Psoas muscle (tissue), 7 donors: ENCODE measurements at regions not wholly inside any gene's neighbourhood (a gene's known extent, or its start where the extent isn't known, plus 50 kb on each side); places are given as distances from the start of the nearest gene placed in this dataset.

Source experiments
- ATAC-seq, 4 donors: fragments of 200-7000 bp; cut with Tn5 transposase; one replicate each; pipeline ENCODE4 v1.9.1; 2020; ENCODE audit warnings: moderate library complexity in 3 of 4, mild to moderate bottlenecking in 2 of 4
- DNase-seq, 2 donors: peaks; one replicate each; pipeline ENCODE4 v3.0.0-alpha.2; 2020
- H3K27ac ChIP-seq: fragments of 200-600 bp; one replicate; pipeline ENCODE4 v1.8.0; 2022
- H3K27me3 ChIP-seq, 3 donors: fragments of 200-600 bp in 1 of 3; one replicate each; pipeline versions ENCODE4 v1.6.1 to v1.8.0; 2013 to 2022; ENCODE audit warnings: low read length in 2 of 3, mild to moderate bottlenecking in 2 of 3, moderate library complexity in 1 of 3; ENCODE audit not compliant: insufficient read depth in 3 of 3
- H3K36me3 ChIP-seq, 2 donors: fragments of 200-600 bp in 1 of 2; one replicate each; pipeline versions ENCODE4 v1.6.1 to v1.8.0; 2013 to 2022; ENCODE audit warnings: low read depth in 1 of 2, mild to moderate bottlenecking in 1 of 2, moderate library complexity in 1 of 2; ENCODE audit not compliant: insufficient read depth in 1 of 2
- H3K4me1 ChIP-seq: fragments of 200-600 bp; one replicate; pipeline ENCODE4 v1.8.0; 2022
- H3K4me3 ChIP-seq: fragments of 200-600 bp; one replicate; pipeline ENCODE4 v1.8.0; 2022; ENCODE audit warnings: mild to moderate bottlenecking
- H3K9me3 ChIP-seq: fragments of 200-600 bp; one replicate; pipeline ENCODE4 v1.8.0; 2022
- CTCF ChIP-seq: fragments of 200-600 bp; IDR thresholded peaks from one replicate; pipeline ENCODE4 v1.8.0; 2022; ENCODE audit warnings: antibody characterized with exemption
- WGBS, 3 donors: extraction: QIAGEN DNeasy Blood & Tissue Kit; methylation state at CpG; one replicate each; pipeline versions ENCODE4 v1.1.6 to v1.1.7; 2013; 5-methylcytosine and 5-hydroxymethylcytosine counted together
- intact Hi-C, 2 donors: fragments of 100-400 bp; cut with DNase I; formaldehyde crosslinking; loops; one replicate each; pipeline versions ENCODE4 v1.11.0 to v1.14.2; 2022
- donor health status: healthy with polysubstance abuse.
- donor health status: DM: no; HTN: no; CAD: no; lungs with moderate emphysema.
- donor health status: Bipolar disorder and iron deficiency.
- donor health status: healthy.
- donor health status: DM: yes; HTN: yes; CAD: no.
- donor health status: DM: no; HTN: no; CAD: no.
- donor health status: DM: yes; HTN: yes; CAD: no.

DNA sequence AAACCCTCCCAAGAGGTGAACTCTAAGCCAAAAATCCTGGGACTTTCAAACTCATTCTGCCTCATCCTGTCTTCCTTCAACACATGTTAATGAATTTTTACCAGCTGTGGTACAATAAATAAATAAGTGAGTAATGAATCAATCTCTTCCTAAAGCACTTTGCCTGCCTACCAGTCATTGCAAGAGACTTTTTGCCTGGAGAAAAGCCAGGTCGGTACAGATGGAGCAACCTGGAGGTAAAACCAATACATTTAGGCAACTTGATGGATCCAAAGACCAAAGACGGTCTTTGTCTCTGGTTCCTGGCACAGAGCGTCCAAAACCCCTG, 324.2 kb downstream of the PMP22 start:
- no peak for TF ChIP-seq CTCF
- no peaks in the 10 kb centered on the region for H3K4me1 ChIP-seq
- peaks cover 0 to 4% (median 0%) of the 10 kb centered on the region in 3 donors for H3K27me3 ChIP-seq
- WGBS, 3 donors: 80 to 91% (median 84%) methylated on average over 3 of the region's 3 CpGs
- DNase-seq (no peak), ATAC-seq (no peak)
- H3K9me3 ChIP-seq: no peaks in the 10 kb centered on the region
- intact Hi-C loops: no loop called here
- H3K4me3 ChIP-seq: no peak overlapping the region
- H3K27ac ChIP-seq: no peak overlapping the region
- H3K36me3 ChIP-seq: no peaks in the 10 kb centered on the region

DNA sequence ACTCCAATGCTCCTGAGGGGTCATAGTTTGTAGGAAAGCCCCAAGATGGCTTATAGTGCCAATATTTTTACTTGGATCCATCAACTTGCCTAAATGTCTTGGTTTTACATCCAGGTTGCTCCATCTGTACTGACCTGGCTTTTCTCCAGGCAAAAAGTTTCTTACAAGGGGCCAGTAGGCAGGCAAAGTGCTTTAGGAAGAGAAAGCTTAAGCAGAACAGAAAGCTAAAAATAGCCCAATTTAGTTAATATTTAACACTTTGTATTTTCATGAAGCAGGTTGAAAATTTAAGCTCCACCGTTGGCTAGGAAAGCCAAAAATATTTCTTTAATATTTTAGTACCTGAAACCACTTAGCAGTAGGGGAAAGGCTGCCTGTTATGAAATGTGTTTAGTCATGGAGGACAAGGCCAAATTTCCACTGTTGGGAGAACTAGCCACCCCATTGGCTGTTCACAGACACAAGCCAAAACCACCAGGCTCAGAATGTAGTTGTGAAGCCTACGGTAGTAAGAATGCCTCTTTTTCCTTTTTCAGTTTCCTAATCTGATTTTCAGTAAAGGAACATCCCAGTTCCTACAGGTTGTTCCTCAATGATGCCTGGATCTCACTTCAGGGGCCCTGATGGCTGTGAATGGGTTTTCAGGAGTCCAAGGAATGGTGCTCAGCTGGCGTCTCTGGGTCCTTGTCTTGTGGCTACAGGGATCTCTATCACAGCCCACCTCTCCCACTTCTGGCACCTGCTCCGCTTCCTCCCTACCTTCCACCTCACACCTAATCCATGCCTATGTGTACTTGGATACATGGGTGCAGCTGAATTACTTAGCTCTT, 324.8 kb downstream of the PMP22 start:
- 55 to 71% (median 61%) methylated on average over 4 of the region's 4 CpGs for WGBS, 3 donors
- no peaks in the 10 kb centered on the region for H3K9me3 ChIP-seq
- no peak for TF ChIP-seq CTCF
- H3K27me3 ChIP-seq: peaks cover 0 to 4% (median 0%) of the 10 kb centered on the region in 3 donors
- H3K4me3 ChIP-seq: no peak overlapping the region
- intact Hi-C loops: no loop called here
- H3K36me3 ChIP-seq: no peaks in the 10 kb centered on the region
- no peak overlapping the region for H3K27ac ChIP-seq
- DNase-seq: no peak
- no peaks in the 10 kb centered on the region for H3K4me1 ChIP-seq
- peak in 1 of 4 donors; percentile 59 for ATAC-seq

DNA sequence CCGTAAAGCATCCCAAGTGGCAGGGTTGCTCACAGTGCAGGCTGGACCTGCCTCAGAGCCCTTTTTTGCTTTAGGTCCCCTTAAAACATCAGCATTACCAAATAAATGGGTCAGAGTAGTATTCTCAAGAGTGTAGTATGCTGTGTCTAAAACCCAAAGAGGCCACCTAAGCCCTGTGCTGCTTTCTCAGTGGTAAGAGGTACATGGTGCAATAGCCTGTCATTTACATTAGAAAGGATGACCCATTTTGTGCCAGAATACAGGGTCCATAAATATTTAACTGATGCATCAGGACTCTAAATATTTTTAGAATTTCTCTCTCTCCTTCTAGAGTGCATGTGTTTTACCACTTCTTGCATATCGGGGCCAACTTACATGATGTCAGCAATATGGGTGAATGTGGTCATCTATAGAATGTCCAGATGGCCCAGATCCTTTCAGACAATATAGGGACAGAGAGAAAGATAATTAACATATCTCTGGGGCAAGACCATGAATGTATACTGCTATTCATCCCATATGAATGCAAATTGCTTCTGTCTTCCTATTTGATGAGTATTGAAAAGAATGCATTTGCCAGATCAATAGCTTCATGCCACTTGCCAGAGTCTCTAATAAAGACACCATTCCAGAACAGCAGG, 329.2 kb downstream of the PMP22 start:
- H3K36me3 ChIP-seq: no peaks in the 10 kb centered on the region
- no peak overlapping the region for H3K4me3 ChIP-seq
- no peaks in the 10 kb centered on the region for H3K4me1 ChIP-seq
- DNase-seq (no peak), ATAC-seq (no peak)
- WGBS, 3 donors: 62 to 94% (median 91%) methylated on average over 2 of the region's 2 CpGs
- intact Hi-C loops: no loop called here
- no peak overlapping the region for H3K27ac ChIP-seq
- TF ChIP-seq CTCF: no peak
- no peaks in the 10 kb centered on the region for H3K27me3 ChIP-seq
- no peaks in the 10 kb centered on the region for H3K9me3 ChIP-seq

DNA sequence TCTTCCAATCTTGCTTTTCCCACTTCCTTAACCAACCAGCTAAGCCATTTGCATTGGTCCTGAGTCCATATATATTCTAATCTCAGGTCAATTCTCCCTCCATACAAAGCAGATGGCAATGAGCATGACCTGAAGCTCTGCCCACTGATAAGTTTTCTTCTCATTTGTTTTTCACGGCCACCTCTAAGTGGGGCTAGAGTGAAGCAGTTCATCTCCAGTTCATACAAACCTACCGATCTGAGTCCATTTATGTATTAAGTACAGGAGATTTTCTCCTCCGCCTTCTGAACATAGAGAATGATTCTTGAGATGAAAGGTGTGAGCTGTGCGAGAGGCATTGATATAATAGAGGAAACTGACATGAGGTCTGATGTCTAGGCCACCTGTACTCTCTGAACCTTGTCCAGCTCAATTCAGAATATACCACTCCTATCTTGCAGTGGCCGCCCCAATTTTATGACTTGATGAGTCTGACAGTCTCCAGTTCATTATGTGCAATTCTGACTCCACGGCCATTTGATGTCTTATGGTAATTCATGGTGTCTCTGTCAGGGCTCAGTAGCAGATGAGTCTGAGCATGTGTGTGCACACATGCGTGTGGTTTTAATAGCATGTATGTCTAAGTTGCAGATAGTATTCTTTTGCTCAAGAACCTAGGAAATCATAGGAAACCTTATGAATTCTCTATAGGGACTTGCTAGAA, 329.8 kb downstream of the PMP22 start:
- ATAC-seq: no peak
- intact Hi-C loops: no loop called here
- DNase-seq: no peak
- Histone ChIP-seq H3K9me3 (no peaks in the 10 kb centered on the region), H3K4me3 (no peak overlapping the region), H3K36me3 (no peaks in the 10 kb centered on the region), H3K4me1 (no peaks in the 10 kb centered on the region), H3K27ac (no peak overlapping the region), H3K27me3 (no peaks in the 10 kb centered on the region)
- TF ChIP-seq CTCF: no peak
- WGBS, 3 donors: 84 to 85% (median 84%) methylated on average over 7 of the region's 7 CpGs
